ENCODE measurements at regions not wholly inside any gene's neighbourhood (a gene's known extent, or its start where the extent isn't known, plus 50 kb on each side); places are given as distances from the start of the nearest gene placed in this dataset.

GRCh38 chr7:42476255-42476654 lies 239.2 kb upstream of the GLI3 start:
- no peak for TF ChIP-seq HDAC2 (IDR thresholded peaks at IDR 0.05; ENCODE audit: borderline replicate concordance in 1 of 2, low read depth in 2 of 2, low read length in 2 of 2)
- no peak for TF ChIP-seq BRCA1 (IDR thresholded peaks at IDR 0.05; ENCODE audit: low read depth, low read length)
- TF ChIP-seq GABPA (IDR thresholded peaks at IDR 0.05; ENCODE audit: borderline replicate concordance, insufficient read depth, low read length), result no peak
- no peak for TF ChIP-seq MAX (IDR thresholded peaks at IDR 0.05)
- no peak for TF ChIP-seq CEBPB (IDR thresholded peaks at IDR 0.05; ENCODE audit: low read depth, low read length)
- no peak for TF ChIP-seq POLR2AphosphoS5 (IDR thresholded peaks at IDR 0.05; ENCODE audit: low read depth, low read length)
- TF ChIP-seq SP1 (IDR thresholded peaks at IDR 0.05; ENCODE audit: low read depth, low read length), result no peak
- TF ChIP-seq CTCF (IDR thresholded peaks at IDR 0.05; ENCODE audit: control extremely low read depth in 1 of 3, insufficient read depth in 1 of 3, low read depth in 1 of 3, low read length in 3 of 3), result no peak
- no peak for TF ChIP-seq TBP (IDR thresholded peaks at IDR 0.05; ENCODE audit: low read depth, low read length)
- no peak for TF ChIP-seq KDM1A (IDR thresholded peaks at IDR 0.05; ENCODE audit: borderline replicate concordance, low read length)
- no peak for TF ChIP-seq TAF1 (IDR thresholded peaks at IDR 0.05; ENCODE audit: low read depth, low read length)
- no peak for TF ChIP-seq EZH2 (IDR thresholded peaks at IDR 0.05; ENCODE audit: low read depth, low read length, severe bottlenecking)
- TF ChIP-seq KDM5A (IDR thresholded peaks at IDR 0.05; ENCODE audit: low read length), result no peak
- TF ChIP-seq EGR1 (IDR thresholded peaks at IDR 0.05; ENCODE audit: borderline replicate concordance, low read depth, low read length), result no peak

Measured in H1 (cell line).